ENCODE measurements at regions not wholly inside any gene's neighbourhood (a gene's known extent, or its start where the extent isn't known, plus 50 kb on each side); places are given as distances from the start of the nearest gene placed in this dataset.
"Not testable (repeated sequence)": the region's sequence is repeated elsewhere in the genome, so short reads cannot be mapped to it uniquely, and the experiment has no call there.

DNA sequence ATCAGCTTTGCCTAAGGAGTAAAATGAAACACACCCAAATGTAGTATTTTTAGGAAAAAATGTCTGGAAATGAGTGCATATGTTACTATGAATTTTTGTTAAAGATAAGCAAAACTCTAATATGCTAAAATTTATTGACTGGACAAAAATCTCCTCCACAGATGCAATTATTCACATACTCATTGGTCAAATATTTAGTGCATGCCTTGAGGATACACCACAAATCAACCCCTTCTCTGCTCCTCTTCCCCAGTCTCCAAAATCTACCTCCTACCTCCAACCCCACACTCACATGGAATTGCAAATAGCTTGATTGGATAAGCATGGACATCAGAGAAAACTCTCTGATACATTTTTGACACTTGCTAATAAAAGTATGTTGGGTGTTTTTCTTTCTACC is 95.6 kb upstream of the CDC42EP3 start:
- no peak for DNase-seq (ENCODE audit: low read depth)
- H3K4me3 ChIP-seq (ENCODE audit: low read length): no peak overlapping the region
- TF ChIP-seq, protein P1, sequence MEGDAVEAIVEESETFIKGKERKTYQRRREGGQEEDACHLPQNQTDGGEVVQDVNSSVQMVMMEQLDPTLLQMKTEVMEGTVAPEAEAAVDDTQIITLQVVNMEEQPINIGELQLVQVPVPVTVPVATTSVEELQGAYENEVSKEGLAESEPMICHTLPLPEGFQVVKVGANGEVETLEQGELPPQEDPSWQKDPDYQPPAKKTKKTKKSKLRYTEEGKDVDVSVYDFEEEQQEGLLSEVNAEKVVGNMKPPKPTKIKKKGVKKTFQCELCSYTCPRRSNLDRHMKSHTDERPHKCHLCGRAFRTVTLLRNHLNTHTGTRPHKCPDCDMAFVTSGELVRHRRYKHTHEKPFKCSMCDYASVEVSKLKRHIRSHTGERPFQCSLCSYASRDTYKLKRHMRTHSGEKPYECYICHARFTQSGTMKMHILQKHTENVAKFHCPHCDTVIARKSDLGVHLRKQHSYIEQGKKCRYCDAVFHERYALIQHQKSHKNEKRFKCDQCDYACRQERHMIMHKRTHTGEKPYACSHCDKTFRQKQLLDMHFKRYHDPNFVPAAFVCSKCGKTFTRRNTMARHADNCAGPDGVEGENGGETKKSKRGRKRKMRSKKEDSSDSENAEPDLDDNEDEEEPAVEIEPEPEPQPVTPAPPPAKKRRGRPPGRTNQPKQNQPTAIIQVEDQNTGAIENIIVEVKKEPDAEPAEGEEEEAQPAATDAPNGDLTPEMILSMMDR (IDR thresholded peaks at IDR 0.05; ENCODE audit: insufficient read depth, low read depth, low read length, missing control alignments): no peak

DNA sequence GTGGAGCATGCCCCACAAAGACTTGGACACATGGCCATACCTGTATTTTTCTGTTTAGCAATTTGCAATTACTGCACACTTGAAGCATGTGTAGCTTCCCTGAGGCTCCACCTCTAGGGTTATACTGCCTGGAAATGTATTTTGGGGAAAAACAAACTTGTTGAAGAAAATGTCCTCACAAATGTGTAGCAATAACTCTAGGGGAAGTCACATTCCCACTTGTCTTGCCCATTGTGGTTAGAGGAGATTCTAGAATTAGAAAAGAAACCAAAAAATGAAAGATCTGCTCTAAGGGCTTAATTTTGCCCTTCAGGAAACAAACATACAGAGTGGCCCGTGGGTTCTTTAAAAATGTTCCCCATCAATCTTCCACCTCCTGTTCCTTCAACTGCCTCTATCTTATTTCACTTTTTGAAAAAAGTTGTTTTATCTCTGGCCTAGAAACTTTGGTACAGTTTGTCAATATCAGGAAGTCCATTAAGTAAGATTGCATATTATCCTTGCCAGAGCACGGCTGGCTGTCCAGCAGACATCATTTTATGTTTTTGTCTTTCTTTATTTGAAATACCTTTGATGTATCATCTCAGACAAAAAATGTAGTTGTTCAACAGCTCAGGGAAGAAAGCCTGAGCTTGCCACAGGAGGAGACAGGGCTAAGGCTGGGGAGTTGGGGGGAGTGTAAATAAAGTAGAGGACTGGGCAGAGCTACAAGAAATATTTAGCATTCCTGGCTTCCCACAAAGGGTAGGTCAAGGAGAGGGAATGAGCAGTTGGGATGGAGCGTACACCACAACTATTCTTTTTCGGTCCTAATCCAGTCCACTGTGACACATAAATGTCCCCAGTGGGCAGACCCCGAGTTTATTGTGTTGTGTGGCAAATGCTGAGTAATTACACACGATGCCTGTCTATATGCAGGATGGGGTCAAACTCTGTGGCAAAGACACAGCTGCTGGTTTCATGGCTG is 96.8 kb upstream of the CDC42EP3 start:
- TF ChIP-seq, protein P1 (IDR thresholded peaks at IDR 0.05; ENCODE audit: insufficient read depth, low read depth, low read length, missing control alignments): no peak
- peak; percentile 73 for DNase-seq (ENCODE audit: low read depth)
- H3K4me3 ChIP-seq (ENCODE audit: low read length): no peak overlapping the region

DNA sequence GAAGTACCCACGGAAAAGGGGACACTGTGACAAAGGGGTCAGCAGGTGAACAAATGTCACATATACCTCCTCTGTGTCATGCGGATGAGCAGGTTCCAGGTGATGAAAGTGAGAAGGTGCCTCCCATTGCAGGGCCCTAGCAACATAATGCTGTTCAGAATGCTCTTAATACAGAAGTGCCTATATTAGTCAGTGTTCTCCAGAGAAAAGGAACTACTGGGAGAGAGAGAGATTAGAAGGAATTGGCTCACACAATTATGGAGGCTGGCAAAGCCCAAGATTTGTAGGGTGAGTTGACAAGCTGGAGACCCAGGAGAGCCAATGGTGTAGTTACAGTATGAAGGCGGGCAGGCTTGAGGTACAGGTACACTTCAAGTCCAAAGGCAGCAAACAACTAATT is 98.1 kb upstream of the CDC42EP3 start:
- TF ChIP-seq, protein P1 (IDR thresholded peaks at IDR 0.05; ENCODE audit: insufficient read depth, low read depth, low read length, missing control alignments): no peak
- DNase-seq (ENCODE audit: low read depth): no peak
- no peak overlapping the region for H3K4me3 ChIP-seq (ENCODE audit: low read length)

DNA sequence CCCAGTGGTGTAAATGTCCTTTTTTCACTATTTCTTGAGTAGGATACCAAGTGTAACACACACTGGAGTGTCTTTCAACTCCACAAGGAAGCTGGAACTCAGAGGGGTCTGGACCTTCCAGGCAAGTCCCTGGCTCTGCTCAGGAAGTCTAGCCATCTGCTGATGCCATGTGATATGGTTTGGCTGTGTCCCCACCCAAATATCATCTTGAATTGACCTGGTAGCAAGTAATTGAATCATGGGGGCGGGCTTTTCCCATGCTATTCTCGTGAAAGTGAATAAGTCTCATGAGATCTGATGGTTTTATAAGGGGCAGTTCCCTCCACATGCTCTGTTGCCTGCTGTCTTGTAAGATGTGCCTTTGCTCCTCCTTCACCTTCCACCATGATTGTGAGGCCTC is 99.4 kb upstream of the CDC42EP3 start:
- TF ChIP-seq, protein P1 (IDR thresholded peaks at IDR 0.05; ENCODE audit: insufficient read depth, low read depth, low read length, missing control alignments): no peak
- H3K4me3 ChIP-seq (ENCODE audit: low read length): no peak overlapping the region
- no peak for DNase-seq (ENCODE audit: low read depth)

DNA sequence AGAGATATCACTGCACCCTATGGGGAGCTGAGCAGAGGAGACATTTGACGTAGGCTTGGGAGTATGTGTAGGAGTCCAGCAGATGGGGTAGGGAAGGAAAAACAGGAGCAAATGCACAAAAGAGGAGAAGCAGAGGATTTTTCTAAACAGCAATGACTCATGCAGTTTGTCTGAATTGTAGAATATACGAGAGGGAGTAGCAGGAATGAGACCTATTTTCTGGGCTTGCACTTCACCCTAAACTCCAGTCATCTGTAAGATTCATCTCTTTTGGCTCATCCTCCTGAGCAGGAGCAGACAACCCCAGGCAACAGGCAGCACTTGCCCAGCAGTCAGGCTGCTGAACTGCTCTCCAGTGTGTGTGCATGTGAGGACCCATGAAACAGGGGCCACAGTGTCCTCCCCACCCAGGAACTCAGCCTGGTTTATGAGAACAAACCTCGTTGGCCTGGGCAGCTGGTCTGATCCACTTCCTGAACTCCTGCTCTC is 100.2 kb upstream of the CDC42EP3 start:
- DNase-seq (ENCODE audit: low read depth): no peak
- TF ChIP-seq, protein P1 (IDR thresholded peaks at IDR 0.05; ENCODE audit: insufficient read depth, low read depth, low read length, missing control alignments): no peak
- no peak overlapping the region for H3K4me3 ChIP-seq (ENCODE audit: low read length)

DNA sequence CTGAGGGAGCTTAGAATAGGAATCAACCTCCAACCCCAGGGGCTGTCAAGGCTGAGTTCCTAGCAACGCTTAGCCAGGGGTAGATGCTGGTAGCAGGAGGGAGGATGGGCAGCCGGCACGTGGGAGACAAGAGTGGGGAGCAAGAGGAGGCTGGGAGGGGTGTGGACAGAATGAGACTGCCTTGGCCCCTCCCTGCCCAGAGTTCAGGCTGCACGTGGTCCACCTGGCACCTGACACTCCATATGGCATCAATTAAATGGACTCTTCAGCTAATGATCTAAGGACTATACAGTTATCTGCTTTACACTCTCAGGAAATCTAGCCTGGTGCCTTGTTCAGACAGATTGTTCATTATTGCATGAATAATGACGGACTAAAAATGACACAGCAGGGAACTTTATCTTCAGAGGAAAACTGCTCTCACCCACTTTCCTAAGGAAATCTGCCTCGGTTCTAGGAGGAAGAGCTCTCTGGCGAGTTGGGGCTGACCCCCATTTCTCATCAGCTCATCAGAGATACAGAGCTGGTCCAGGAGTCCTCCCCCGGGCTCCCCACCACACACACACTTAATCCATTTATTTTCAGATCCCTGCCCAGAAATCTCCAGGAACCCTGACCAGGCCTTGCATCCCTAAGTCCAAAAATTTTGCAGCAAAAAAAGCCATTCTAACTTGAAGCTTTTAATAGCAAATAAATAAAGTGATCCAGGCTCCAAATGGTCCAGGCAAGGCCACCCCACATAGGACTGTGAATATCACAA is 102.1 kb upstream of the CDC42EP3 start:
- TF ChIP-seq, protein P1 (IDR thresholded peaks at IDR 0.05; ENCODE audit: insufficient read depth, low read depth, low read length, missing control alignments): no peak
- DNase-seq (ENCODE audit: low read depth): no peak
- H3K4me3 ChIP-seq (ENCODE audit: low read length): no peak overlapping the region

DNA sequence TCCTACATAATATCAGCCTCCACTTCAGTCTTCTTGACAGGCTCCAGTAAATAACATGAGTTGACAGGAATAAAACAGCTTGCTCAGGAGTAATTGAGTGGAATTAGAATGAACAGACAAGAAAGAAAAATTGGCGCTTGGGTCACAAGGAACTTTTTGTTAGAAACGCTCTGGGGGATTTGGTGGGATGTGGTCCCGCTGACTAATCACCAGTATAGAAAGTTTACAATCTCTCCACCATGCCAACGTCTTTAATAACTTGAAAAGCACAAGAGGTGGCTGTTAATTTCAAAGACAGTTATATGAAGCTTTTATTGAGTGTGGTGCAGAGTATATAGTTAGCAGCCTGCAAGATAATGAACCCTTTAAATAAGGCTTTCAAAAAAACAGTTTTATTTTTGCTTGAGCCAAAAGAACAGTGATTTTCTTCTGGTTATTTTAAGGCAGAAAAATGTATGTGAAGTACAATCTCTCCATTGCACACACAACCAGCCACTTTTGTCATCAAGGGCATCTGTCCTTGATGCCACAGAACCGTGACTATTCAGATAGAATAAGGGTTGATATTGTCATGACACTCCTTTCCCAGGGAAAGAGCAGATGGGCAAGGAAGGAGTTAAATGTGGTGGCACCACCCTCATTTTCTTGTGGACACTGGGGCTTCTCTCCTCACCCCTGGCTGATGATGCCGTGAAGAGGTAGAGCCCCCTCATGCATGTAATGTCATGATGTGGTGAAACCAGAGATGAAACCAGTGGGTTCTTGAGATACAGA is 102.9 kb upstream of the CDC42EP3 start:
- DNase-seq (ENCODE audit: low read depth); H3K4me3 ChIP-seq (ENCODE audit: low read length): not testable (repeated sequence)

Measured in epithelial cell of esophagus (primary cell).